HCEC 1CT (cell line): ENCODE measurements at regions not wholly inside any gene's neighbourhood (a gene's known extent, or its start where the extent isn't known, plus 50 kb on each side); places are given as distances from the start of the nearest gene placed in this dataset.

Experiments used
- DNase-seq: peaks from one replicate; pipeline ENCODE4 v3.0.0-alpha.2; 2017

GRCh38 chr4:89665662-89666061 is 171.3 kb downstream of the SNCA start:
- DNase-seq = no peak

- no peak for DNase-seq
Measured at GRCh38 chr4:89664521-89664920, 172.4 kb downstream of the SNCA start.

GRCh38 chr4:89661173-89661899 is 175.6 kb downstream of the SNCA start:
- peak; percentile 62 for DNase-seq

GRCh38 chr4:89660444-89661172 is 176.4 kb downstream of the SNCA start:
- DNase-seq = no peak

GRCh38 chr4:89658701-89659024 is 178.3 kb downstream of the SNCA start:
- DNase-seq = no peak

- DNase-seq = peak; percentile 33
Measured at GRCh38 chr4:89657931-89658700, 178.8 kb downstream of the SNCA start.

- no peak for DNase-seq
Measured at GRCh38 chr4:89653012-89653411, 183.9 kb downstream of the SNCA start.

GRCh38 chr4:89645482-89645881 is 191.5 kb downstream of the SNCA start:
- DNase-seq = no peak

GRCh38 chr4:89641367-89641687 is 195.6 kb downstream of the SNCA start:
- DNase-seq = no peak

GRCh38 chr4:89640620-89641366 is 196.2 kb downstream of the SNCA start:
- DNase-seq = peak; percentile 62

- DNase-seq = no peak
Measured at GRCh38 chr4:89639395-89639794, 197.6 kb downstream of the SNCA start.

- DNase-seq = no peak
Measured at GRCh38 chr4:89625599-89626293, 211.2 kb downstream of the SNCA start.

GRCh38 chr4:89619206-89619962 is 217.6 kb downstream of the SNCA start:
- DNase-seq = no peak

- DNase-seq = no peak
Measured at GRCh38 chr4:89618151-89618550, 218.8 kb downstream of the SNCA start.

GRCh38 chr4:89617317-89617716 is 219.6 kb downstream of the SNCA start:
- DNase-seq = no peak

- no peak for DNase-seq
Measured at GRCh38 chr4:89616382-89616781, 220.6 kb downstream of the SNCA start.

GRCh38 chr4:89615051-89615450 is 221.9 kb downstream of the SNCA start:
- no peak for DNase-seq

- no peak for DNase-seq
Measured at GRCh38 chr4:89614155-89614554, 222.8 kb downstream of the SNCA start.

GRCh38 chr4:89610236-89610635 is 226.7 kb downstream of the SNCA start:
- DNase-seq = no peak

GRCh38 chr4:89609756-89610155 is 227.2 kb downstream of the SNCA start:
- no peak for DNase-seq

- DNase-seq = no peak
Measured at GRCh38 chr4:89604951-89605350, 232.0 kb downstream of the SNCA start.

GRCh38 chr4:89599026-89599425 is 237.9 kb downstream of the SNCA start:
- DNase-seq = no peak
